NB4 (cell line): ENCODE measurements at regions not wholly inside any gene's neighbourhood (a gene's known extent, or its start where the extent isn't known, plus 50 kb on each side); places are given as distances from the start of the nearest gene placed in this dataset.

Experiments used
- DNase-seq: peaks from one replicate; pipeline ENCODE4 v3.0.0; 2010; ENCODE audit warnings: low read depth
- H3K4me3 ChIP-seq: one replicate; pipeline ENCODE4 v1.5.1; 2011; ENCODE audit warnings: mild to moderate bottlenecking, low read depth, low read length, moderate library complexity
- CTCF ChIP-seq: IDR thresholded peaks from one replicate; pipeline ENCODE4 v1.5.1; 2012; ENCODE audit warnings: low read depth, low read length
- MYC ChIP-seq: IDR thresholded peaks from 2 replicates; pipeline ENCODE4 v1.6.1; 2011; ENCODE audit warnings: low read depth, low read length
- POLR2A ChIP-seq: IDR thresholded peaks from 2 replicates; pipeline ENCODE4 v1.6.1; 2011; ENCODE audit warnings: mild to moderate bottlenecking; ENCODE audit not compliant: insufficient read length; ENCODE audit errors: extremely low read depth
- TF ChIP-seq, protein P1 (sequence below): IDR thresholded peaks from 2 replicates; pipeline ENCODE4 v1.6.1; 2011; ENCODE audit warnings: low read depth, low read length

DNA sequence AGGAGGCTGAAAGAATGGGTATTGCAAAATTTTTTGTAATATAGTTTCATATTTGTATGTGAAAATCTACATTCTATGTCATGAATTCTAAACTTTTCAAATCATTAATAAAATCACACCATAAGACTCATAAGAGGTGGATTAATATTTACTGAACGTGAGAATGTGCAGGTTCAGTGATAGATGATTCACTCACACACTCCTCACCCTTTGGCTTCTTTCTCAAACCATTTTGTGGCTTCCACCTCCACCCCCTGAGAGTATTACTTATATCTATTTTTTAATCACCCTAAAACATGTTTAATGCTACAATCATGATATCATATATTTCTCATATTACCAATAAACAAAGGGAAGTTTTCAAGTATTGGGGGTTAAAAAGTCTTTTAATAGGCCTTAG, 275.5 kb downstream of the MEF2C start:
- TF ChIP-seq CTCF, result no peak
- no peak for TF ChIP-seq MYC
- no peak for TF ChIP-seq POLR2A
- TF ChIP-seq, protein P1, sequence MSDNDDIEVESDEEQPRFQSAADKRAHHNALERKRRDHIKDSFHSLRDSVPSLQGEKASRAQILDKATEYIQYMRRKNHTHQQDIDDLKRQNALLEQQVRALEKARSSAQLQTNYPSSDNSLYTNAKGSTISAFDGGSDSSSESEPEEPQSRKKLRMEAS, result no peak
- no peak for DNase-seq
- H3K4me3 ChIP-seq, result no peak overlapping the region

DNA sequence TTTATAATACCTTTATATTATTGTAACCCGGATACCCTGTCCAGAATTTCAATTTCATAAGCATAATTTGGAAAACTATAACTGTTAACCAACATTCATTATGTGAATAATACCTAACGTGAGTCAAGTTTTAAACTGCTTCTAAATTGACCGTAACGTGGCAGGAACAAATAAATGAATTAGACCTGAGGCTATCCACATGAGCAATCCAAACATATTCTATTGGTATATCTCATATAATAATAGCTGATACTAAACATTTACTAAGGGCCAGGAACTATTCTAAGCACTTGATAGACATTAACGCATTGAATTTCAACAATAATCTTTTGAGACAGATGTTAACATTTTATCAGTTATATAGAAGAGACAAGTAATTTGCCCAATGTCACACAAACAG, 276.4 kb downstream of the MEF2C start:
- no peak overlapping the region for H3K4me3 ChIP-seq
- no peak for TF ChIP-seq CTCF
- TF ChIP-seq MYC, result no peak
- TF ChIP-seq POLR2A, result no peak
- TF ChIP-seq, protein P1, result no peak
- DNase-seq, result no peak

DNA sequence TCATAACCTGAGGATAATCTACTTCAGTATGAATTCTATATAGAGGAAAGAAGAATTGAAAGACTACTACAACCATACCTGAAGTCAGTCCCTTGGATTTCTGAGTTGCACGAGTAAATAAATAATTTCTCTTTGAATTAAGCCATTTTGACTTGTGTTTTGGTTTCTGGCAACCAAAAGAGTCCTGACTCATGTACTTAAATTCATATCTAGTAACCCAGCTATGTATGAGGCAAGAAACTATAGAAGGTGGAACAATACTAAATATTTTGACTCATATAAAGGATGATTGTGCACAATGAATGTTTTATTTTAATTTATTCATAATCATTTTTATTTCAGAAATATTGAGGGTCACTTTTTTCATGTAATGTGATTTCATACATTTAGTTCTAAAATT, 276.8 kb downstream of the MEF2C start:
- H3K4me3 ChIP-seq, result no peak overlapping the region
- no peak for DNase-seq
- no peak for TF ChIP-seq CTCF
- no peak for TF ChIP-seq MYC
- no peak for TF ChIP-seq POLR2A
- TF ChIP-seq, protein P1, result no peak

GRCh38 chr5:88602584-88602983, 280.4 kb downstream of the MEF2C start:
- H3K4me3 ChIP-seq, result no peak overlapping the region
- peak; percentile 49 for DNase-seq
- TF ChIP-seq MYC (no peak), CTCF (peak; percentile 42)

DNA sequence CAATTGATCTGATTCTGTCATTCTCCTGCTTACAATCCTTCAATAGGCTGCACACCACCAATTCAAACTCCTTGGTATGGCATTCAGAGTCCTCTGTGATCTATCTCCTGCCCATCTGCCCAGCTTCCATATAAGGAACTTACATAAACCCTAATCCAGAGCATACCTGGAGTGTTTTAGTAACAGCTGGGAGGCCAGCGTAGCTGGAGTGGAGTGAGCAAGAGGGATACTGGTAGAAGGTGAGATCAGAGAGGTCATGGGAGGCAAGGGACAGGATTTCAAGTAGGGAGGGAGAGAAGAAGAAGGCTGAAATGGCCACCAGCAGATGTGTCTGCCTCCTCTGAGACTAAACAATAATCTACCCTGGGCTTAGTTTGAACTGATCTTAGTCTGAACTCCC, 288.5 kb downstream of the MEF2C start:
- no peak overlapping the region for H3K4me3 ChIP-seq
- DNase-seq, result no peak
- no peak for TF ChIP-seq MYC
- no peak for TF ChIP-seq POLR2A
- no peak for TF ChIP-seq CTCF
- TF ChIP-seq, protein P1, result no peak

DNA sequence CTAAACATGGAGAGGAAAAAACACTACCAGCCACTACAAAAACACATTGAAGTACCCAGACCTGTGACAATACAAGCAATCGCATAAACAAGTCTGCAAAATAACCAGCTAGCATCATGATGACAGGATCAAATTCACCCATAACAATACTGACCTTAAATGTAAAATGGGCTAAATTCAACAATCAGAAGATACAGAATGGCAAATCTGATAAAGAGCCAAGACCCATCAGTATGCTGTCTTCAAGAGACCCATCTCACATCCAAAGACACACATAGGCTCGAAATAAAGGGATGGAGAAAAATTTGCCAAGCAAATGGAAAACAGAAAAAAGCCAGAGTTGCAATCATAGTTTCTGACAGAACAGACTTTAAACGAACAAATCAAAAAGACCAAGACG, 294.4 kb downstream of the MEF2C start:
- no peak overlapping the region for H3K4me3 ChIP-seq
- no peak for DNase-seq
- TF ChIP-seq, protein P1, result no peak
- TF ChIP-seq MYC (no peak), POLR2A (no peak)
